AG04450 (cell line): ENCODE measurements at regions not wholly inside any gene's neighbourhood (a gene's known extent, or its start where the extent isn't known, plus 50 kb on each side); places are given as distances from the start of the nearest gene placed in this dataset.
"Not testable (repeated sequence)": the region's sequence is repeated elsewhere in the genome, so short reads cannot be mapped to it uniquely, and the experiment has no call there.

Experiments used
- CTCF ChIA-PET: fragments of 300-600, 350-600 bp; formaldehyde crosslinking; extraction: SDS; loops from one replicate; lab custom pipeline; 2022; ENCODE audit warnings: antibody characterized with exemption, inconsistent platforms; lab: Charles Lee
- POLR2A ChIA-PET: fragments of 350-600 bp; formaldehyde crosslinking; extraction: SDS; loops from one replicate; lab custom pipeline; 2021; ENCODE audit warnings: antibody characterized with exemption, inconsistent platforms; lab: Yijun Ruan, JAX
- DNase-seq: peaks from one replicate; pipeline ENCODE4 v3.0.0-alpha.2; 2011; ENCODE audit warnings: low read depth, low spot score
- H3K27ac ChIP-seq: one replicate; pipeline ENCODE4 v1.5.1; 2012; ENCODE audit warnings: low read depth, low read length, control low read depth
- H3K27me3 ChIP-seq: one replicate; pipeline ENCODE4 v1.6.0; 2012; ENCODE audit warnings: low read length; ENCODE audit not compliant: control insufficient read depth, insufficient read depth
- H3K4me3 ChIP-seq: 2 replicates; pipeline ENCODE4 v1.5.1; 2011; ENCODE audit warnings: mild to moderate bottlenecking, low read depth, low read length, control low read depth
- H3K9me3 ChIP-seq: 2 replicates; pipeline ENCODE4 v1.5.1; 2012; ENCODE audit warnings: low read length; ENCODE audit not compliant: control insufficient read depth, insufficient read depth
- CTCF ChIP-seq: IDR thresholded peaks from 2 replicates; pipeline ENCODE4 v1.5.1; 2011; ENCODE audit warnings: low read depth, low read length, control low read depth, inconsistent platforms

DNA sequence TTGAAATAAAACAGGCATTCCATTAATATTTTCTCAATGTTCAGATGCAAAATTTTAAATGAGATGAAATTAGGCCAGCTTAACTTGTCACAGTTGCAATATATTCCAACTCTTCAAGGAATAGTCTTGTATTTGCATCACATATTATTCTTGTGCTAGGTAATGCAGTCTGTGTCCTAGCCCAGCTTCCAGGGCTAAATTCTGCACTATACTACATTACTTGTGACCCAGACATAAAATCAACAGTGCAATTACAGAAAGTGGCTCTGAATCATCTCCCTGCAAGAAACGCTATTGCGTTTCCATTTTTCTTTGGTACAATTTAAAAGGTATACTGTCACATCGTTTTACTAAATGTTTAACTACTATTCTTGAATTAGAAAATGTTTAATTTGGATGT lies 399.2 kb downstream of the TENT5A start:
- Histone ChIP-seq H3K4me3 (no peak overlapping the region), H3K27me3 (no peaks in the 10 kb centered on the region), H3K9me3 (no peaks in the 10 kb centered on the region), H3K27ac (no peak overlapping the region)
- no peak for TF ChIP-seq CTCF
- ChIA-PET CTCF (interaction anchor here (0.6 kb wide), 1 partner anchor 1219 kb away, joined by 3 read pairs; no protein-coding TSS in a partner anchor), POLR2A (no interaction called here)
- DNase-seq, result no peak

DNA sequence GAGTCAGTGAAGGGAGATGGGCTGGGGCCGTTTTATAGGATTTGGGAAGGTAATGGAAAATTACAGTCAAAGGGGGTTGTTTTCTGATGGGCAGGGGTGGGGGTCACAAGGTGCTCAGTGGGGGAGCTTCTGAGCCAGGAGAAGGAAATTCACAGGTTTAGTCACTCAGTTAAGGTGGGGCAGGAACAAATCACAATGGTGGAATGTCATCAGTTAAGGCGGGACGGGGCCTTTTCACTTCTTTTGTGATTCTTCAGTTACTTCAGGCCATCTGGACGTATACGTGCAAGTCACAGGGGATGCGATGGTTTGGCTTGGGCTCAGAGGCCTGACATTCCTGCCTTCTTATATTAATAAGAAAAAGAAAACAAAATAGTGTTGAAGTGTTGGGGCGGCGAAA lies 408.5 kb downstream of the TENT5A start:
- DNase-seq, result not testable (repeated sequence)

GRCh38 chr6:81340946-81341345 lies 411.5 kb downstream of the TENT5A start:
- no peak overlapping the region for H3K27ac ChIP-seq
- CTCF ChIA-PET, result no interaction called here
- H3K9me3 ChIP-seq, result no peaks in the 10 kb centered on the region
- peaks cover 2% of the 10 kb centered on the region for H3K27me3 ChIP-seq
- H3K4me3 ChIP-seq, result no peak overlapping the region
- POLR2A ChIA-PET, result no interaction called here
- DNase-seq, result no peak
- TF ChIP-seq CTCF, result no peak

More for the DNA sequence above, 408.5 kb downstream of the TENT5A start:
- H3K9me3 ChIP-seq, H3K4me3 ChIP-seq, H3K27ac ChIP-seq, POLR2A ChIA-PET, H3K27me3 ChIP-seq, CTCF ChIA-PET: not testable (repeated sequence)

- Histone ChIP-seq H3K27me3 (no peaks in the 10 kb centered on the region), H3K4me3 (no peak overlapping the region), H3K27ac (no peak overlapping the region), H3K9me3 (no peaks in the 10 kb centered on the region)
- no peak for DNase-seq
- no peak for TF ChIP-seq CTCF
- ChIA-PET POLR2A (no interaction called here), CTCF (no interaction called here)
Observed at GRCh38 chr6:81331526-81331925, 421.0 kb downstream of the TENT5A start.

DNA sequence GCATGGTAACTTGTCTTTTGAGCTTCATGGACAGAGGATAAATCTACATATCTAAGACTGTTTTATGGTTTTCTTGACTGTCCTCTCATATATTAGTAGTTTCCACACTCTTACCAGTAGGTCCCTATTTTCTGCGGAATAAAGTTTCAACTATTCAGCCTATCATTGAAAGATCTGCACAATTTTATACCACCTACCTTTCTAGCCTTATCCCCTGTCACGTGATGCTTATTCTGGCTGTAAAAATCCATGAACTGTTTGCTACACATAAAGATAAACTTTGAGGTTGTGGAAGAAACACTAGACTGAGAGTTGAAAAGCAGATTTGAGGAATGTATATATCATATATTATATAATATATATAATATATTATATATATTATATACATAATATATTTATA lies 423.8 kb downstream of the TENT5A start:
- POLR2A ChIA-PET, result no interaction called here
- CTCF ChIA-PET, result no interaction called here
- Histone ChIP-seq H3K4me3 (no peak overlapping the region), H3K27me3 (no peaks in the 10 kb centered on the region), H3K9me3 (no peaks in the 10 kb centered on the region), H3K27ac (no peak overlapping the region)
- no peak for TF ChIP-seq CTCF
- DNase-seq, result no peak
